Caco-2 (cell line): ENCODE measurements at regions not wholly inside any gene's neighbourhood (a gene's known extent, or its start where the extent isn't known, plus 50 kb on each side); places are given as distances from the start of the nearest gene placed in this dataset.
"Not testable (repeated sequence)": the region's sequence is repeated elsewhere in the genome, so short reads cannot be mapped to it uniquely, and the experiment has no call there.

Experiments used
- BruUV-seq: library from RNA; stranded (reverse); fragments of 400-500 nt; replicated peaks from 2 replicates; lab custom pipeline; 2021; lab: Mats Ljungman, UMichigan
- CTCF ChIA-PET: fragments of 300-600 bp; sonication (Branson Sonifier 250); formaldehyde crosslinking; loops from one replicate; lab custom pipeline; 2022; ENCODE audit warnings: antibody characterized with exemption; lab: Charles Lee
- POLR2A ChIA-PET: fragments of 300-600 bp; sonication (Branson Sonifier 250); formaldehyde crosslinking; loops from one replicate; lab custom pipeline; 2022; ENCODE audit warnings: antibody characterized with exemption; lab: Charles Lee
- DNase-seq, 2 experiments: peaks; one replicate each; pipeline versions ENCODE4 v3.0.0 to v3.0.0-alpha.2; 2020 to 2022
- H3K27me3 ChIP-seq: replicated peaks from 2 replicates; pipeline ENCODE4 v1.6.0; 2011; ENCODE audit warnings: low read length; ENCODE audit not compliant: control insufficient read depth, insufficient read depth
- H3K36me3 ChIP-seq: 2 replicates; pipeline ENCODE4 v1.5.1; 2011; ENCODE audit warnings: low read length; ENCODE audit not compliant: control insufficient read depth, insufficient read depth
- H3K4me1 ChIP-seq: fragments of 250-450 bp; sonication (Bioruptor Pico); 2 replicates; pipeline ENCODE4 v1.5.1; 2020; ENCODE audit warnings: mild to moderate bottlenecking
- H3K4me3 ChIP-seq: 2 replicates; pipeline ENCODE4 v1.5.1; 2011; ENCODE audit warnings: low read depth, mild to moderate bottlenecking, control low read depth, low read length
- H3K9me3 ChIP-seq: fragments of 250-450 bp; sonication (Bioruptor Pico); 2 replicates; pipeline ENCODE4 v1.5.1; 2020; ENCODE audit warnings: mild to moderate bottlenecking, moderate library complexity
- H3K27ac Mint-ChIP-seq: one replicate; pipeline ENCODE4 v1.8.0; 2022; ENCODE audit warnings: mixed read lengths; ENCODE audit not compliant: unreplicated experiment
- H3K27me3 Mint-ChIP-seq: one replicate; pipeline ENCODE4 v1.8.0; 2022; ENCODE audit warnings: mixed read lengths; ENCODE audit not compliant: insufficient read depth, unreplicated experiment
- H3K36me3 Mint-ChIP-seq: one replicate; pipeline ENCODE4 v1.8.0; 2022; ENCODE audit warnings: mild to moderate bottlenecking, mixed read lengths; ENCODE audit not compliant: insufficient read depth, unreplicated experiment
- H3K4me1 Mint-ChIP-seq: one replicate; pipeline ENCODE4 v1.8.0; 2022; ENCODE audit warnings: low read depth, mixed read lengths; ENCODE audit not compliant: unreplicated experiment
- H3K4me3 Mint-ChIP-seq: one replicate; pipeline ENCODE4 v1.8.0; 2022; ENCODE audit warnings: mild to moderate bottlenecking, moderate library complexity, mixed read lengths; ENCODE audit not compliant: unreplicated experiment
- H3K9me3 Mint-ChIP-seq: one replicate; pipeline ENCODE4 v1.8.0; 2022; ENCODE audit warnings: mixed read lengths; ENCODE audit not compliant: unreplicated experiment
- intact Hi-C: fragments of 100-400 bp; cut with micrococcal nuclease; formaldehyde crosslinking; loops from one replicate; pipeline ENCODE4 v1.10.0; 2022; ENCODE audit not compliant: unreplicated experiment
- TF ChIP-seq, protein P1 (sequence below), 2 experiments: fragments of 200-600 bp in 1 of 2; IDR thresholded peaks; 1 replicate in 1 of 2; 2 replicates in 1 of 2; pipeline versions ENCODE4 v1.5.1 to v1.8.0; 2011 to 2022; ENCODE audit warnings: antibody characterized with exemption in 1 of 2, control low read depth in 1 of 2, inconsistent platforms in 1 of 2, low read depth in 1 of 2, low read length in 1 of 2, mild to moderate bottlenecking in 1 of 2, moderate library complexity in 1 of 2; ENCODE audit not compliant: insufficient read depth in 1 of 2, severe bottlenecking in 1 of 2, unreplicated experiment in 1 of 2

DNA sequence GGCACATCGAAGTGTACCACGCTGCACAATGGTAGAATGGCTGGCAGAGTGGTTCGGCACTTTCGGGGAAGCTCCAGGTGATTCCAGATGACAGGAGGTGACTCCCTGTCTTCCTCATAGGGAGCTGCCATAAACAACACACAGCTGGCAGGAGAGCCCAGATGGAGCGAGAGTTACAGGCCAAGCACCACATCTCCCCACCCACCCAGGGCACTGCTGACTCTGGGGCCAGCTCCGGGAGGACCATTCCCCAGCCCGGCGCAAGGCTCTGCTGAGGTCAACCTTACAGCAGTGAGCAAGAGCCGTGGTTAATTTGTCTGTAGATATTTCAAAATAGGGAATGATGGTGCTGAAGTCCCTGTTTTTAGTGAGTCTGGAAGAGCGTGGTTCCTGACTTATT, 78.8 kb upstream of the HMGXB4 start:
- Histone ChIP-seq H3K27me3 (no peaks in the 10 kb centered on the region), H3K4me1 (no peaks in the 10 kb centered on the region), H3K9me3 (no peaks in the 10 kb centered on the region), H3K36me3 (no peaks in the 10 kb centered on the region), H3K4me3 (no peak overlapping the region)
- POLR2A ChIA-PET: no interaction called here
- TF ChIP-seq, protein P1, sequence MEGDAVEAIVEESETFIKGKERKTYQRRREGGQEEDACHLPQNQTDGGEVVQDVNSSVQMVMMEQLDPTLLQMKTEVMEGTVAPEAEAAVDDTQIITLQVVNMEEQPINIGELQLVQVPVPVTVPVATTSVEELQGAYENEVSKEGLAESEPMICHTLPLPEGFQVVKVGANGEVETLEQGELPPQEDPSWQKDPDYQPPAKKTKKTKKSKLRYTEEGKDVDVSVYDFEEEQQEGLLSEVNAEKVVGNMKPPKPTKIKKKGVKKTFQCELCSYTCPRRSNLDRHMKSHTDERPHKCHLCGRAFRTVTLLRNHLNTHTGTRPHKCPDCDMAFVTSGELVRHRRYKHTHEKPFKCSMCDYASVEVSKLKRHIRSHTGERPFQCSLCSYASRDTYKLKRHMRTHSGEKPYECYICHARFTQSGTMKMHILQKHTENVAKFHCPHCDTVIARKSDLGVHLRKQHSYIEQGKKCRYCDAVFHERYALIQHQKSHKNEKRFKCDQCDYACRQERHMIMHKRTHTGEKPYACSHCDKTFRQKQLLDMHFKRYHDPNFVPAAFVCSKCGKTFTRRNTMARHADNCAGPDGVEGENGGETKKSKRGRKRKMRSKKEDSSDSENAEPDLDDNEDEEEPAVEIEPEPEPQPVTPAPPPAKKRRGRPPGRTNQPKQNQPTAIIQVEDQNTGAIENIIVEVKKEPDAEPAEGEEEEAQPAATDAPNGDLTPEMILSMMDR (IDR thresholded peaks at IDR 0.05; ENCODE audit: insufficient read depth in 1 of 2, low read depth in 1 of 2, low read length in 1 of 2, severe bottlenecking in 1 of 2, unreplicated experiment in 1 of 2): no peak
- CTCF ChIA-PET: no interaction called here
- H3K4me1 Mint-ChIP-seq: no peaks in the 10 kb centered on the region
- peaks cover 6% of the 10 kb centered on the region for H3K27me3 Mint-ChIP-seq
- intact Hi-C loops: no loop called here
- H3K4me3 Mint-ChIP-seq: no peak overlapping the region
- DNase-seq: no peak
- no peaks in the 10 kb centered on the region for H3K9me3 Mint-ChIP-seq
- no peak overlapping the region for H3K27ac Mint-ChIP-seq
- no peaks in the 10 kb centered on the region for H3K36me3 Mint-ChIP-seq
- no TSS peak for BruUV-seq

GRCh38 chr22:35183917-35184316, 73.4 kb upstream of the HMGXB4 start:
- DNase-seq: no peak
- H3K27me3 ChIP-seq: no peaks in the 10 kb centered on the region
- Mint-ChIP-seq H3K27ac (no peak overlapping the region), H3K9me3 (peaks cover 9% of the 10 kb centered on the region), H3K4me1 (no peaks in the 10 kb centered on the region), H3K36me3 (no peaks in the 10 kb centered on the region), H3K27me3 (peaks cover 7% of the 10 kb centered on the region), H3K4me3 (no peak overlapping the region)
- intact Hi-C loops: no loop called here
- TF ChIP-seq, protein P1 (IDR thresholded peaks at IDR 0.05; ENCODE audit: insufficient read depth in 1 of 2, low read depth in 1 of 2, low read length in 1 of 2, severe bottlenecking in 1 of 2, unreplicated experiment in 1 of 2): no peak
- no peak overlapping the region for H3K4me3 ChIP-seq
- H3K4me1 ChIP-seq: no peaks in the 10 kb centered on the region
- H3K9me3 ChIP-seq: no peaks in the 10 kb centered on the region; the same call in 1 of the 2 replicates
- no TSS peak for BruUV-seq
- ChIA-PET POLR2A (no interaction called here), CTCF (no interaction called here)
- H3K36me3 ChIP-seq: no peaks in the 10 kb centered on the region

- Mint-ChIP-seq H3K4me1 (no peaks in the 10 kb centered on the region), H3K9me3 (peaks cover 9% of the 10 kb centered on the region), H3K36me3 (no peaks in the 10 kb centered on the region), H3K4me3 (no peak overlapping the region), H3K27me3 (peaks cover 6% of the 10 kb centered on the region), H3K27ac (no peak overlapping the region)
- Histone ChIP-seq H3K4me3 (no peak overlapping the region), H3K4me1 (no peaks in the 10 kb centered on the region), H3K36me3 (no peaks in the 10 kb centered on the region), H3K27me3 (no peaks in the 10 kb centered on the region), H3K9me3 (peaks cover 3% of the 10 kb centered on the region; the same call in 1 of the 2 replicates)
- BruUV-seq: no TSS peak
- TF ChIP-seq, protein P1 (IDR thresholded peaks at IDR 0.05; ENCODE audit: insufficient read depth in 1 of 2, low read depth in 1 of 2, low read length in 1 of 2, severe bottlenecking in 1 of 2, unreplicated experiment in 1 of 2): no peak
- ChIA-PET POLR2A (no interaction called here), CTCF (no interaction called here)
- intact Hi-C loops: no loop called here
- no peak for DNase-seq
Measured at GRCh38 chr22:35186492-35186891, 70.8 kb upstream of the HMGXB4 start.

DNA sequence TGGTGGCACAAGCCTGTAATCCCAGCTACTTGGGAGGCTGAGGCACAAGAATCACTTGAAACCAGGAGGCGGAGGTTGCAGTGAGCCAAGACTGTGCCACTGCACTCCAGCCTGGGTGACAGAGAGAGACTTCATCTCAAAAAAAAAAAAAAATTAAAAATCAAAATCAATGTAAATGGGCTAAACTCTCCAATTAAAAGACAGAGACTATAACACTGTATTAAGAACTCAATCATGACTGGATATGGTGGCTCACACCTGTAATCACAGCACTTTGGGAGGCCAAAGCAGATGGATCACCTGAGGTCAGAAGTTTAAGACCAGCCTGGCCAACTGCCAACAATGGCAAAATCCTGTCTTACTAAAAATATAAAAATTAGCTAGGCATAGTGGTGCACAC, 68.4 kb upstream of the HMGXB4 start:
- BruUV-seq, POLR2A ChIA-PET, CTCF ChIA-PET: not testable (repeated sequence)

More for the DNA sequence above, 68.4 kb upstream of the HMGXB4 start:
- H3K4me1 Mint-ChIP-seq, H3K27me3 ChIP-seq, DNase-seq, H3K36me3 ChIP-seq, H3K27ac Mint-ChIP-seq, H3K4me1 ChIP-seq, H3K4me3 Mint-ChIP-seq, H3K9me3 Mint-ChIP-seq, intact Hi-C loops, H3K36me3 Mint-ChIP-seq, H3K9me3 ChIP-seq, H3K27me3 Mint-ChIP-seq, H3K4me3 ChIP-seq: not testable (repeated sequence)
